ENCODE measurements at regions not wholly inside any gene's neighbourhood (a gene's known extent, or its start where the extent isn't known, plus 50 kb on each side); places are given as distances from the start of the nearest gene placed in this dataset.

DNA sequence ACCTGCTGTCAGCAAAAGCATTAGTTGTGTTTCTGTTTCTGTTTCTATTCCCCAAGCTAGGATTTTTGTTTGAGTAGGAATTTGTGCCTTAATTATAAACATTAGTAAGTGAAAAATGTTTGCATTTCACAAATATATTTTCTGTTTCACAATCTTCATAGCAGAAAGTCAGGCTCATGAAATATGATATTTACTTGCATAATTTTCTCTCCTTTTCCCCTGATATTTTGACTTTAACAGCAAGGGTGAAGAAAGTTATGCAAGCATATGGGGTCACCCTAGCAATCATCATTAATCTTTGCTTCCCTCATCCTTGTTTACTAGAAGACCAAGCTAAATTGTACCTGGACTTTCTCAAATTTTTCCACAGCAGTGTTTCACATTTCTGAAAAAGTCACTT, 140.3 kb upstream of the SEMA6D start:
- no peak overlapping the region for H3T11ph ChIP-seq (ENCODE audit: low read length)
- H2BK120ac ChIP-seq (ENCODE audit: low read depth, low read length, poor library complexity, severe bottlenecking): no peak overlapping the region
- H2BK12ac ChIP-seq (ENCODE audit: insufficient read length, low read depth, low read length): no peak overlapping the region
- H4K5ac ChIP-seq (ENCODE audit: insufficient read length, low read depth, low read length): no peak overlapping the region
- no peaks in the 10 kb centered on the region for H3K23me2 ChIP-seq (ENCODE audit: insufficient read length, low read depth, low read length, poor library complexity, severe bottlenecking)
- H3K18ac ChIP-seq (ENCODE audit: insufficient read length, low read depth, low read length): no peak overlapping the region
- H4K8ac ChIP-seq (replicated peaks; ENCODE audit: insufficient read length, low read depth, low read length): no peak overlapping the region
- H2BK5ac ChIP-seq (ENCODE audit: insufficient read length, low read length): no peak overlapping the region
- DNase-seq: no peak
- H3K27ac Mint-ChIP-seq: no peak overlapping the region; a peak in 1 of 7 replicates
- H3K4ac ChIP-seq (ENCODE audit: low read depth, low read length): no peak overlapping the region
- no peak overlapping the region for H3K56ac ChIP-seq (ENCODE audit: insufficient read length, low read depth, low read length)
- H4K20me1 ChIP-seq (ENCODE audit: control insufficient read depth, insufficient read depth, insufficient read length): no peaks in the 10 kb centered on the region
- no peaks in the 10 kb centered on the region for H3K36me3 Mint-ChIP-seq (ENCODE audit: insufficient read depth in 1 of 3, low read depth in 3 of 3)
- H3K27me3 ChIP-seq (ENCODE audit: insufficient read depth, low read length): no peaks in the 10 kb centered on the region
- TF ChIP-seq, protein P1, sequence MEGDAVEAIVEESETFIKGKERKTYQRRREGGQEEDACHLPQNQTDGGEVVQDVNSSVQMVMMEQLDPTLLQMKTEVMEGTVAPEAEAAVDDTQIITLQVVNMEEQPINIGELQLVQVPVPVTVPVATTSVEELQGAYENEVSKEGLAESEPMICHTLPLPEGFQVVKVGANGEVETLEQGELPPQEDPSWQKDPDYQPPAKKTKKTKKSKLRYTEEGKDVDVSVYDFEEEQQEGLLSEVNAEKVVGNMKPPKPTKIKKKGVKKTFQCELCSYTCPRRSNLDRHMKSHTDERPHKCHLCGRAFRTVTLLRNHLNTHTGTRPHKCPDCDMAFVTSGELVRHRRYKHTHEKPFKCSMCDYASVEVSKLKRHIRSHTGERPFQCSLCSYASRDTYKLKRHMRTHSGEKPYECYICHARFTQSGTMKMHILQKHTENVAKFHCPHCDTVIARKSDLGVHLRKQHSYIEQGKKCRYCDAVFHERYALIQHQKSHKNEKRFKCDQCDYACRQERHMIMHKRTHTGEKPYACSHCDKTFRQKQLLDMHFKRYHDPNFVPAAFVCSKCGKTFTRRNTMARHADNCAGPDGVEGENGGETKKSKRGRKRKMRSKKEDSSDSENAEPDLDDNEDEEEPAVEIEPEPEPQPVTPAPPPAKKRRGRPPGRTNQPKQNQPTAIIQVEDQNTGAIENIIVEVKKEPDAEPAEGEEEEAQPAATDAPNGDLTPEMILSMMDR (conservative IDR thresholded peaks at IDR 0.05): no peak
- H2AK5ac ChIP-seq (ENCODE audit: insufficient read length, low read length): no peak overlapping the region
- no peak overlapping the region for H2BK20ac ChIP-seq (ENCODE audit: low read depth, low read length, poor library complexity, severe bottlenecking)
- H3K4me3 Mint-ChIP-seq: no peak overlapping the region
- H3K23ac ChIP-seq (ENCODE audit: insufficient read length, low read depth, low read length): no peak overlapping the region
- H3K79me1 ChIP-seq (ENCODE audit: insufficient read depth, low read depth, low read length, poor library complexity, severe bottlenecking): no peaks in the 10 kb centered on the region
- H3K9ac ChIP-seq (ENCODE audit: extremely low read depth, insufficient read length, low read length): no peak overlapping the region
- H3K14ac ChIP-seq (ENCODE audit: insufficient read depth, low read length): no peak overlapping the region
- H3K27ac ChIP-seq (ENCODE audit: insufficient read length, low read depth, low read length): no peak overlapping the region
- H3K9me3 Mint-ChIP-seq: no peaks in the 10 kb centered on the region
- H3K27me3 Mint-ChIP-seq (ENCODE audit: low read depth): no peaks in the 10 kb centered on the region
- H2AFZ ChIP-seq (ENCODE audit: low read length): no peak overlapping the region
- no peaks in the 10 kb centered on the region for H3K9me3 ChIP-seq (ENCODE audit: control insufficient read depth, low read depth, low read length)
- H4K91ac ChIP-seq (ENCODE audit: insufficient read length, low read depth, low read length): no peak overlapping the region
- no peak overlapping the region for H3K4me2 ChIP-seq (ENCODE audit: insufficient read depth, insufficient read length, low read length)
- no peaks in the 10 kb centered on the region; the same call in 1 of the 2 replicates for H3K4me1 ChIP-seq (ENCODE audit: insufficient read depth, low read length)
- H3K79me2 ChIP-seq (ENCODE audit: insufficient read depth, low read length): no peaks in the 10 kb centered on the region
- peaks cover 6% of the 10 kb centered on the region in 2 experiments for H3K4me1 Mint-ChIP-seq
- no peak overlapping the region for H2BK15ac ChIP-seq (ENCODE audit: low read depth, low read length)

Data from H9 (cell line).